ENCODE measurements at regions not wholly inside any gene's neighbourhood (a gene's known extent, or its start where the extent isn't known, plus 50 kb on each side); places are given as distances from the start of the nearest gene placed in this dataset.
"Not testable (repeated sequence)": the region's sequence is repeated elsewhere in the genome, so short reads cannot be mapped to it uniquely, and the experiment has no call there.

GRCh38 chr9:41606961-41607547 lies 417.9 kb upstream of the ZNG1F start:
- not testable (repeated sequence) for DNase-seq

GRCh38 chr9:41565572-41565971 lies 376.5 kb upstream of the ZNG1F start:
- not testable (repeated sequence) for DNase-seq

All from activated CD4-positive, alpha-beta T cell treated with anti-CD3 and anti-CD28 coated beads, Interleukin-10, Interleukin-2, amounts not matched to agents 100 ng/mL and 50 ng/mL, durations not matched to agents 16 hours and 8 hours (primary cell).